C4-2B (cell line): ENCODE measurements at regions not wholly inside any gene's neighbourhood (a gene's known extent, or its start where the extent isn't known, plus 50 kb on each side); places are given as distances from the start of the nearest gene placed in this dataset.
A peak's percentile ranks its signal among the peaks of the same experiment; 100 is the strongest.

Experiments
- CTCF ChIP-seq: fragments of 450-650 bp; conservative IDR thresholded peaks from 2 replicates; pipeline ENCODE4 v1.5.1; 2017; ENCODE audit warnings: mild to moderate bottlenecking
- ZFX ChIP-seq: fragments of 450-650 bp; IDR thresholded peaks from 2 replicates; pipeline ENCODE4 v1.6.1; 2017

GRCh38 chr4:60805500-60806313 is 394.4 kb upstream of the ADGRL3 start:
- TF ChIP-seq CTCF (peak; percentile 76), ZFX (no peak)
